Left ventricle myocardium superior (tissue), 1 donor: ENCODE measurements at regions not wholly inside any gene's neighbourhood (a gene's known extent, or its start where the extent isn't known, plus 50 kb on each side); places are given as distances from the start of the nearest gene placed in this dataset.
"Not testable (repeated sequence)": the region's sequence is repeated elsewhere in the genome, so short reads cannot be mapped to it uniquely, and the experiment has no call there.

ENCODE experiments used
- ATAC-seq: fragments of 200-7000 bp; cut with Tn5 transposase; one replicate; pipeline ENCODE4 v1.9.1; 2020; ENCODE audit warnings: mild to moderate bottlenecking, moderate library complexity
- DNase-seq: peaks from one replicate; pipeline ENCODE4 v3.0.0-alpha.2; 2020
- intact Hi-C: fragments of 100-400 bp; cut with micrococcal nuclease; formaldehyde crosslinking; loops from one replicate; pipeline ENCODE4 v1.11.0; 2022
- donor health status: DM: no; HTN: yes; CAD: no; lungs with severe emphysema.

DNA sequence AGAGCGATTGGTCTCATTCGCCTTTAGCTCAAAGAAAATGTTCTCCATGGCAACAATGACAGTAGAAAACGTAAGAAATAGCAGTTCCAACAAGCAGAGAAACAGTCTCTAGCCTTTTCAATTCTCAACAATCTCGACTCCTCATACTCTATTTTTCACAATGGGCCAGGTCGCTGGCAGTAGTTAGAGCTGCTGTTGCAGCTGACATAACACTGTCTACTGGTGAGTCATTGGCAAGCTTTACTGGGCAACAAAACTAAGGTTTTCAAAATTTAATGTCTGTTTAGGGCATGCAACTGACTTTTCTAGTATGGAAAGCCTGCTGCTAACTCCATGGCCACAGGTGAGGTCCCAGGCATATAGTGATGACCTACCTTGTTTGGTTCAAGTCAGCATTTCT is 221.1 kb upstream of the KAZN start:
- DNase-seq (no peak), ATAC-seq (no peak)
- intact Hi-C loops, result no loop called here

- intact Hi-C loops, result no loop called here
- DNase-seq (no peak), ATAC-seq (no peak)
Observed at GRCh38 chr1:14380408-14380807, 218.1 kb upstream of the KAZN start.

- ATAC-seq (no peak), DNase-seq (no peak)
- intact Hi-C loops, result no loop called here
Observed at GRCh38 chr1:14390816-14391215, 207.7 kb upstream of the KAZN start.

DNA sequence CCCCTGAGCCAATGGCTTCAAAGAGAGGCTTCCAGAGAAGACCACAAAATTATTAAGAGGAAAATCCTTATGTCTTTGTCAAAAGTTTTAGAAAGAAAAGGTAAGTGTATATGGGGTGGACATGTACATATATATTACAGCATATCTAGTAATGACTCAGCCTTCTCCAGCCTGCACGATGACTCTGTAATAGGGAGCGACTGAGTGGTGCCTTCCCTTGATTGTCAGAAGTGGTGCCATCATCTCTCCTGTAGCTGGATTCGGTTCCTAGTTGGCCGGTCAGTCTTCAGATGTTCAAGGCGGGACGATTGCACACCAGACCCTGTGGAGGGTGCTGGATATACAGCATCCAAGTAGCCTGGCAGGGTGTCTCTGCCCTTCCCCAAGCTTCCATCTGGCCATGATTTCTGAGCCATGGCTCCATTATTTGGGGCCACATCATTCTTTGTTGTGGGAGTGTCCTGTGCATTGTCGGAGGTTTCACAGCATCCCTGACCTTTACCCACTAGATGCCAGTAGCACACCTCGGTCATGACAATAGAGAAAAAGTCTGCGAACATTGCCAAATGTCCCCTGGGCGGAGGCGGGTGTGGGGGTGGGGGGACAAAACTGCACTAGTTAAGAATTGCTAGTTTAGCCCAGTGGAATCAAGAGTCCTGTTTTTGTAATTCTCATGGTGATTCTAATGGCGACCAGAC is 206.2 kb upstream of the KAZN start:
- intact Hi-C loops, result no loop called here
- DNase-seq (no peak), ATAC-seq (no peak)

DNA sequence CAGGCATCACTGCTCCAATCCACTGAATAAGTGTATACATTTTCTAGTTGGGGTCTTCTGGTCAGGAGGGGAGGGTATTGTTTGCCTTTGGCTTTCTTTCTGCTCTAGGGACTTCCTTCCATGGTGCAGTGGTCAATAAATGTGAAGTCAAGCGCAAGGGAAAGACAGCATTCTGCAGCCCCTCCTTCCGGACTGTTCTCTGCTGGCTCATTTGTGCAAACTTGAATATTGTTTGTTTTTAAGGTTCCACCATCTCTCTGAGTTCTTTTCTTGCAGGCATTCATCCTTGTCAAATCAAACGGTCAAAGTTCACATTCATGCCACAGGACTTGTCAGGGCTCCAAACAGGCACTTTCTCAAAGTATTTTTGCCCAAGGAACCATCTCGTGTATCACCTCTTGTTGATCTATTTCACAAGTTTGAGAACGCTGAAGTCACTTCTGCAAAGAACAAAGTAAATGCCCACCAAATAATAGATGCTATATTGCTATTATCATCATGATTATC is 205.6 kb upstream of the KAZN start:
- DNase-seq, result no peak
- ATAC-seq, result no peak
- intact Hi-C loops, result no loop called here

DNA sequence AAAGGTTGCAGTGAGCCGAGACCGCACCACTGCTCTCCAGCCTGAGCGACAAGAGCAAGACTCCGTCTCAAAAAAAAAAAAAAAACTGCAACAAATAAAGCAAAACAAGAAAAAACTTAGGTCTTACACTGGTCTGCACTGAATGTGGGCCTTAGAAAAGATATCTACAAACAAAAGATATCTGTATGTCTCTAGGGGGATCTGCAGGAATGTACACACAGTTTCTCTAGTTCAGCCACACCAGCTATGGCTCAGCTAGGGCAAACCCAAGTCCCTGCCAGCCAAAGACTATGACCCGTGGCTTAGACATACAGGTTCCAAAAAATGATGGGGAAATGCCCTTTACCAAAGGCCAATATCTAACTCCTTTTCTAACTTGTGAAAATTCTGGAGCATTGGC is 202.4 kb upstream of the KAZN start:
- intact Hi-C loops, result no loop called here
- DNase-seq (no peak), ATAC-seq (no peak)

GRCh38 chr1:14403961-14404645 is 194.4 kb upstream of the KAZN start:
- ATAC-seq, result no peak
- no peak for DNase-seq
- intact Hi-C loops, result no loop called here

DNA sequence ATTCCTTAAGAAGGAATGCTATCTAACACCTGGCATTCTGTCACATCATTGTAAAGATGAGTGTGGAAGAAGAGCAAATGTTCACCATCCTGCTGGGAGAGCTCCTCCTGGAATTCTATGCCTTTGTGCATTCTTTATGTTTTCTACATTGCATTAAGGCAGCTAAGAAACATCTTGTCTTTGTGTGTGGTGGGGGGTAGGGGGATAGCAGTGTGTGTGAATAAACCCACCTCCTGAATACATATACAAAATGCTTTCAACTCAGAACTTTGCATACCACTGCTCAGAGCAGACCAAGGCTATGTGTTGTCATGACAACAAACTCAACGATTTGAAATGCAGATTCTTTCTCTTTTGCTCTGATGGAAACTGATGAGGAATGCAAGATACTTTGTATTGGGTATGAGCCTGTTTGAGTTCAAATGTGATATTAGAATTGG is 193.6 kb upstream of the KAZN start:
- ATAC-seq (no peak), DNase-seq (no peak)
- intact Hi-C loops, result no loop called here

DNA sequence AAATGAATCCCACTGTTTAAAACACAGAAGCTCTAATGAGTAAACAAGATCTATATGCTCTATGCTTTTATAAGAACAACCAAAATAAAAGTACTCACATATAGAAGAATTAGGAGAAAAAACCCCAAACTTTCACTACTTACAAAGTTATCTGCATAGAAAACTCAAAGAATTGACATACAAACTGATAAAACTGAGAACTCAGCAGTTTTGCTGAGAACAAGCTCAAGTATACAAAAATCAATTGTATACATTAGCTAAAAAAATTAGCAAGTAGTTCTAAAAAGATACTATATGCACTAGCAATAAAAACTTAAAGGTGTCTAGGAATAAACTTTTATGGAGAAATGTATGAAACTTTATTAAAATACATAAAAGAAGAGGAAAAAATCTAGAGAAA is 186.2 kb upstream of the KAZN start:
- no peak for ATAC-seq
- no peak for DNase-seq
- intact Hi-C loops, result no loop called here

- DNase-seq (no peak), ATAC-seq (no peak)
- intact Hi-C loops, result no loop called here
Observed at GRCh38 chr1:14413819-14414490, 184.5 kb upstream of the KAZN start.

DNA sequence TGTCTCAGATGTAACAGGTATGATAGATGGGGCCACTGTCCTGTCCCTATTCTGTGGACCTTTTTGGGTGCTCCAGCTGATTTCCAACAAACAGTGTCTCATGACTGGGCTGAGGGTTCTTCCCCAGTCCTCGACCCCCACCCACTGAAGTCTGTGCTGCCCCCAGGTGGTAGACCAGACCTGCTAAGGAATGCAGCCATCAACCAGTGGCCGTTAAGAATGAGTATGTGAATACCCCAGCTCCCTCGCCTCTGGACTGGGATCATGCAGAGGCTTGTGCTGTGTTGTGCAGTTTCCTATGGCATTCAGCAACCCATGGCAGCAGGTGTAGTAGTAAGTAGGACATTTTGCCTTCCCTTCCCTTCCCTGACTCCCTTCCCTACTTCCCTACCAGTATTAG is 183.1 kb upstream of the KAZN start:
- DNase-seq (no peak), ATAC-seq (no peak)
- intact Hi-C loops, result no loop called here

DNA sequence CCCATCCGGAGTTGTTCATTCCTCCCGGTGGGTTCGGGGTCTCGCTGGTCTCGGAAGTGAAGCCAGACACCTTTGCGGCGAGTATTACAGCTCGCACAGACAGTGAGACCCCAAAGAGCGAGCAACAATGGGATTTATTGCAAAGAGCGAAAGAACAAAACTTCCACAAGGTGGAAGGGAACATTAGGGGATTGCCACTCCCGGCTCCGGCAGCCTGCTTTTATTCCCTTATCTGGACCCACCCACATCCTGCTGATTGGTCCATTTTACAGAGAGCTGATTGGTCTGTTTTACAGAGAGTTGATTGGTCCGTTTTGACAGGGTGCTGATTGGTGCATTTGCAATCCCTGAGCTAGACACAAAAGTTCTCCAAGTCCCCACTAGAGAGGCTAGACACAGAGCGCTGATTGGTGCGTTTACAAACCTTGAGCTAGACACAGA is 178.7 kb upstream of the KAZN start:
- ATAC-seq, intact Hi-C loops, DNase-seq: not testable (repeated sequence)

DNA sequence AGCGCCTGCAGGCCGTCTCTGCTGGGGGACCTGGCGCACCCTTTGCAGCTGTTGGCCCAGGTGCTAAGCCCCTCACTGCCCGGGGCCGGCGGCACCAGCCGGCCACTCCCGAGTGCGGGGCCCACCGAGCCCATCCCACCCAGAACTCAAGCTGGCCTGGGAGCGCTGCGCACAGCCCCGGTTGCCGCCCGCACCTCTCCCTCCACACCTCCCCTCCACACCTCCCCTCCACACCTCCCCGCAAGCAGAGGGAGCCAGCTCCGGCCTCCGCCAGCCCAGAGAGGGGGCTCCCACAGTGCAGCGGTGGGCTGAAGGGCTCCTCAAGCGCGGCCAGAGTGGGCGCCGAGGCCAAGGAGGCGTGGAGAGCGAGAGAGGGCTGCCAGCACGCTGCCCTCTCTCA is 177.8 kb upstream of the KAZN start:
- intact Hi-C loops, result no loop called here
- DNase-seq (no peak), ATAC-seq (no peak)

GRCh38 chr1:14421295-14421976 is 177.0 kb upstream of the KAZN start:
- intact Hi-C loops, result no loop called here
- ATAC-seq, result no peak
- DNase-seq, result no peak

DNA sequence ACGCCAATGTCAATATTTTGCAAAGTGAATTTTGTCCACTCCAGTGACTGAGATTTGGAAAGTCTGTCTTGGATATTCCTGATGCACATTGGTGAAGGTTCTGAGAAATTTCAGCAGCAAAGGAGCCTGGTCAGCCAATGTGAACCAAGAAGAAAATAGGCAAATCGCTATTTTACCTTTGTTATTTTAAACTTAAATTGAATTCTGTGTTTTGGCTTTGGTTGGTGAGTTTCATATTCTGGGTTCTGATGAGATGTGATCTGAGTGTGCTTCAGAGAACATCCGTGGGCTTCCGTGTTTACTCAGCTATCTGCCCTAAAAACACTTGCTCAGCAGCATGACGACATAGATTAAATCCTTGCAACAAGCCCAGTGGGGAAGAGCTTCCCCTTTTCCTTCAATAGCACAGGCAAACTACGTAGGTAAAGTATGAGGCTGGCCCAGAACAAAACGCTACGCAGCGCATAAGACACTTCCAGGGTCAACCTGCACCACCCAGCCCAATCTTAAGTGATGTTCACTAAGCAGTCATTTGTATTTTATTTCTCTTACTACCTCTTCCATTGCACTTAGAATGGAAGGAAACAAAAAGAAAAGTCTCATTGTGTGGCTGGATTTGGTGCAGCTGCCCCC is 176.4 kb upstream of the KAZN start:
- no peak for ATAC-seq
- DNase-seq, result no peak
- intact Hi-C loops, result no loop called here

DNA sequence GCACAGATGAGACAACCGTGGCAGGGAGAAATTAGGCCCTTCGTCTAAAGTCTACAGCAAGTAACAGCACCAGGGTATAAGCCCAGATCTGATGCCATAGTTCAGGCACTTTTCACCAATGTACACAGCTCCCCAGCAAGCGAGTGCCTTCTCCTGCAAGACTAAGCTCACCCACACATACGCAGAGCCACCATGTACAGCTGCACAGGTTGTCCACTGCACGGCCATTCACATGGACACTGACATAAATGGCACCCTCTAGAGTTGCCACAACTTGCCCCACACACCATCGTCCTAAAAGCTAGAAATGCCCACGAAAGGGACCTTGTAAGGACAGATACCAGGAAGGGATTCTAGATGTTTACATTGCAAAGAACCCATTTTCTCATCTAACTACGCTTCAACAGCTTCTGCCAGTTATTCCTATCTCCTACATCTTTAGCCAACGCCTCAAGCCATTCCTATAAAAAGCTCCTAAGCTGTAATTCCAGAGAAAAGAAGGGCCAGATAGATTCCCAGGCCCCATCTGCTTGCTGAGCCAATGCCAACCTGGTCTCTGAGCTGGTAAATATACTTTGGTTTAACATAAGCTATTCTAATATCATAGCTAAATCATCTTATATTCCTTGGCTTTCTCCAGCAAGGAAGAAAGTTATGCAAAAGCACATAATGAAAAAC is 174.0 kb upstream of the KAZN start:
- DNase-seq (no peak), ATAC-seq (no peak)
- intact Hi-C loops, result no loop called here

DNA sequence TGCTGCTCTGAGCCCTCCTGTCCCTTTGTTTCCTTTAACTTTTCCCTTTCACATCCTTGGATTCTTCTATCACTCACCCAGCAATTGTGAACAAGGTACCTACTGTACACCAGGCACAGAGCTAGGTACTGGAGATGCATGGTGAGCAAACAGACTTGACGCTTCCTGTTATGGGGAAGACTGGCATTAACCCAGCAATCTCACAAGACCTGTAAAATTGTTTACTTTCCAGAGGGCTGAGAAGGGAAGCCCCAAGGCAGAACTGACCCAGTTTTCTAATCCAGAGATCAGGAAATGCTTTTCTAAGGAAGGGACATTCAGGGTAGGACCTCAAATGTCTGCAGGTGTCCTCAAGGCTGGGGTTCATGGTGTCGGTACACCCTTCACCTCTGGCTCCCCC is 171.6 kb upstream of the KAZN start:
- intact Hi-C loops, result no loop called here
- no peak for ATAC-seq
- DNase-seq, result no peak

DNA sequence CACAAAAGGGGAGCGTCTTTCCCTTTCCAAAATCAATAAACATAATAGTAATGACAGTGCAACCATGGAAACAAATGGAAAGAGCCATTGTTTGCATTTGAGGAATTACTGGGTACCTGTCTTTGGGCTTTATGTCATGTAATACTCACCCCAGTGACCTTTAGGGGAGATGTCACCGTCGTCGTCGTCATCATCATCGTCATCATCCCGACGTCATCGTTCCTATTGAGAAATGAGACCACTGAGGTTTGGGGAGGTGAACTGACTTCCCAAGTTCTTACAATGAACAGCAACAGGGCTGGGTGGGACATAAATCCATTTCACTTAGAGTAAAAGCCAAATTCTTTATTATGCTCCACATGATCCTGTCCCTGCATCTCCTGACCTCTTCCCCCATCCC is 168.9 kb upstream of the KAZN start:
- DNase-seq, result no peak
- intact Hi-C loops, result no loop called here
- no peak for ATAC-seq

- intact Hi-C loops, DNase-seq, ATAC-seq: not testable (repeated sequence)
Observed at GRCh38 chr1:14432728-14433127, 165.8 kb upstream of the KAZN start.
